OCI-LY3 (cell line): ENCODE measurements at regions not wholly inside any gene's neighbourhood (a gene's known extent, or its start where the extent isn't known, plus 50 kb on each side); places are given as distances from the start of the nearest gene placed in this dataset.

Source experiments
- CTCF ChIP-seq: fragments of 200-600, 300-600 bp; sonication (generic); IDR thresholded peaks from 2 replicates; pipeline ENCODE4 v1.5.1; 2014; ENCODE audit warnings: antibody characterized with exemption, low read length, low read depth
- EZH2phosphoT487 ChIP-seq: fragments of 200-600 bp; shearing (Covaris generic); IDR thresholded peaks from 2 replicates; pipeline ENCODE4 v1.6.1; 2018; ENCODE audit warnings: antibody characterized with exemption, mixed run types, low read depth

- TF ChIP-seq CTCF: no peak
- TF ChIP-seq EZH2phosphoT487: no peak
Observed at GRCh38 chr21:35314857-35315582, 265.9 kb upstream of the RUNX1 start.
